Liver (tissue), 8 donors: ENCODE measurements at regions not wholly inside any gene's neighbourhood (a gene's known extent, or its start where the extent isn't known, plus 50 kb on each side); places are given as distances from the start of the nearest gene placed in this dataset.

Experiments used
- DNase-seq: peaks from one replicate; pipeline ENCODE4 v3.0.0-alpha.2; 2017; ENCODE audit warnings: low spot score
- H3K27ac ChIP-seq, 2 donors: one replicate each; pipeline ENCODE4 v1.7.0; 2013; ENCODE audit warnings: inconsistent platforms in 2 of 2, low read length in 2 of 2, control low read depth in 1 of 2, low read depth in 1 of 2, mild to moderate bottlenecking in 1 of 2
- H3K27me3 ChIP-seq, 4 donors: one replicate each; pipeline versions ENCODE4 v1.6.1 to v1.7.0; 2013; ENCODE audit warnings: low read length in 3 of 4, inconsistent platforms in 1 of 4, mild to moderate bottlenecking in 1 of 4, moderate library complexity in 1 of 4; ENCODE audit not compliant: control insufficient read depth in 4 of 4, insufficient read depth in 4 of 4
- H3K36me3 ChIP-seq, 4 donors: one replicate each; pipeline versions ENCODE4 v1.6.1 to v1.7.0; 2013; ENCODE audit warnings: low read length in 3 of 4, mild to moderate bottlenecking in 3 of 4, low read depth in 1 of 4, moderate library complexity in 1 of 4; ENCODE audit not compliant: control insufficient read depth in 4 of 4, insufficient read depth in 3 of 4
- H3K4me1 ChIP-seq, 4 donors: one replicate each; pipeline versions ENCODE4 v1.6.1 to v1.7.0; 2013; ENCODE audit warnings: low read length in 3 of 4, mild to moderate bottlenecking in 3 of 4, moderate library complexity in 1 of 4; ENCODE audit not compliant: control insufficient read depth in 4 of 4, insufficient read depth in 4 of 4
- H3K4me3 ChIP-seq, 3 donors: one replicate each; pipeline versions ENCODE4 v1.6.1 to v1.7.0; 2013; ENCODE audit warnings: low read length in 3 of 3, control low read depth in 1 of 3, low read depth in 1 of 3, mild to moderate bottlenecking in 1 of 3
- H3K9ac ChIP-seq, 2 donors: one replicate each; pipeline ENCODE4 v1.7.0; 2013; ENCODE audit warnings: low read length in 2 of 2, mild to moderate bottlenecking in 2 of 2, moderate library complexity in 2 of 2, control low read depth in 1 of 2, low read depth in 1 of 2
- H3K9me3 ChIP-seq, 4 donors: one replicate each; pipeline versions ENCODE4 v1.6.1 to v1.7.0; 2013; ENCODE audit warnings: low read length in 3 of 4; ENCODE audit not compliant: control insufficient read depth in 4 of 4
- ATF3 ChIP-seq: IDR thresholded peaks from 2 replicates; pipeline ENCODE4 v1.6.1; 2016; ENCODE audit warnings: antibody characterized with exemption
- CTCF ChIP-seq: fragments of 150-350 bp; IDR thresholded peaks from 2 replicates; pipeline ENCODE4 v1.5.1; 2017; ENCODE audit warnings: improper control_type of control experiment, low read depth, low read length; ENCODE audit not compliant: missing input control
- EGR1 ChIP-seq, 2 donors: IDR thresholded peaks; 2 replicates each; pipeline ENCODE4 v1.6.1; 2016 to 2018; ENCODE audit warnings: antibody characterized with exemption in 2 of 2, low read depth in 2 of 2
- FOXA1 ChIP-seq: IDR thresholded peaks from 2 replicates; pipeline ENCODE4 v1.6.1; 2016; ENCODE audit warnings: antibody characterized with exemption
- FOXA2 ChIP-seq: IDR thresholded peaks from 2 replicates; pipeline ENCODE4 v1.6.1; 2016; ENCODE audit warnings: antibody characterized with exemption
- GABPA ChIP-seq, 2 donors: IDR thresholded peaks in 1 of 2; conservative IDR thresholded peaks in 1 of 2; 2 replicates each; pipeline ENCODE4 v1.6.1; 2016; ENCODE audit warnings: antibody characterized with exemption in 2 of 2, mild to moderate bottlenecking in 1 of 2, moderate library complexity in 1 of 2
- HNF4A ChIP-seq, 2 donors: conservative IDR thresholded peaks; 2 replicates each; pipeline ENCODE4 v1.6.1; 2016; ENCODE audit warnings: antibody characterized with exemption in 2 of 2, mild to moderate bottlenecking in 2 of 2
- HNF4G ChIP-seq: IDR thresholded peaks from 2 replicates; pipeline ENCODE4 v1.6.1; 2016; ENCODE audit warnings: antibody characterized with exemption
- MAX ChIP-seq: IDR thresholded peaks from 2 replicates; pipeline ENCODE4 v1.6.1; 2016; ENCODE audit warnings: antibody characterized with exemption
- RAD21 ChIP-seq, 2 donors: IDR thresholded peaks; 2 replicates each; pipeline ENCODE4 v1.6.1; 2016; ENCODE audit warnings: antibody characterized with exemption in 2 of 2, mild to moderate bottlenecking in 2 of 2
- REST ChIP-seq: IDR thresholded peaks from 2 replicates; pipeline ENCODE4 v1.6.1; 2016; ENCODE audit warnings: antibody characterized with exemption, mild to moderate bottlenecking
- RXRA ChIP-seq, 2 donors: IDR thresholded peaks; 2 replicates each; pipeline ENCODE4 v1.6.1; 2017 to 2018; ENCODE audit warnings: antibody characterized with exemption in 2 of 2, mild to moderate bottlenecking in 1 of 2
- SP1 ChIP-seq: IDR thresholded peaks from 2 replicates; pipeline ENCODE4 v1.6.1; 2018; ENCODE audit warnings: antibody characterized with exemption, mild to moderate bottlenecking
- TAF1 ChIP-seq: conservative IDR thresholded peaks from 2 replicates; pipeline ENCODE4 v1.6.1; 2016; ENCODE audit warnings: antibody characterized with exemption, mild to moderate bottlenecking
- YY1 ChIP-seq: IDR thresholded peaks from 2 replicates; pipeline ENCODE4 v1.6.1; 2016; ENCODE audit warnings: antibody characterized with exemption, mild to moderate bottlenecking
- ZBTB33 ChIP-seq: IDR thresholded peaks from 2 replicates; pipeline ENCODE4 v1.6.1; 2016; ENCODE audit warnings: antibody characterized with exemption
- WGBS: extraction: QIAGEN DNeasy Blood & Tissue Kit; methylation state at CpG from one replicate; pipeline ENCODE4 v1.1.7; 2013; 5-methylcytosine and 5-hydroxymethylcytosine counted together
- donor health status: healthy.
- donor health status: healthy.
- donor health status: healthy.
- donor health status: healthy.
- donor health status: healthy.

- Histone ChIP-seq H3K9ac (no peak overlapping the region), H3K9me3 (no peaks in the 10 kb centered on the region), H3K4me3 (no peak overlapping the region), H3K27me3 (no peaks in the 10 kb centered on the region), H3K36me3 (no peaks in the 10 kb centered on the region), H3K27ac (no peak overlapping the region), H3K4me1 (no peaks in the 10 kb centered on the region)
- WGBS: 71% methylated on average over 1 of the region's 1 CpG
- TF ChIP-seq TAF1: no peak
- no peak for DNase-seq
These were observed 543.8 kb upstream of the SLIT2 start for GRCh38 chr4:19707876-19708275.

- no peak overlapping the region for H3K4me3 ChIP-seq
- no peak overlapping the region for H3K9ac ChIP-seq
- no peaks in the 10 kb centered on the region for H3K4me1 ChIP-seq
- 82% methylated on average over 4 of the region's 4 CpGs for WGBS
- DNase-seq: no peak
- TF ChIP-seq YY1 (no peak), ATF3 (no peak), CTCF (no peak), TAF1 (no peak), SP1 (no peak), FOXA2 (no peak), REST (no peak), HNF4A (conservative IDR thresholded peaks at IDR 0.05) (no peak), MAX (no peak), FOXA1 (no peak), RXRA (IDR thresholded peaks at IDR 0.05) (no peak), ZBTB33 (no peak), HNF4G (no peak), GABPA (IDR thresholded peaks at IDR 0.05 in 1 of 2, conservative IDR thresholded peaks at IDR 0.05 in 1 of 2) (no peak), RAD21 (IDR thresholded peaks at IDR 0.05) (no peak), EGR1 (IDR thresholded peaks at IDR 0.05; ENCODE audit: low read depth in 2 of 2) (no peak)
- H3K9me3 ChIP-seq: no peaks in the 10 kb centered on the region
- no peaks in the 10 kb centered on the region for H3K27me3 ChIP-seq
- H3K36me3 ChIP-seq: no peaks in the 10 kb centered on the region
- H3K27ac ChIP-seq: no peak overlapping the region
These were observed 548.3 kb upstream of the SLIT2 start for GRCh38 chr4:19703391-19703790.
